A673 (cell line): ENCODE measurements at regions not wholly inside any gene's neighbourhood (a gene's known extent, or its start where the extent isn't known, plus 50 kb on each side); places are given as distances from the start of the nearest gene placed in this dataset.

Source experiments
- BruUV-seq: library from RNA; stranded (reverse); fragments of 400-500 nt; replicated peaks from 2 replicates; lab custom pipeline; 2021; lab: Mats Ljungman, UMichigan
- CTCF ChIA-PET: fragments of 300-600 bp; sonication (Branson Sonifier 250); formaldehyde crosslinking; loops from one replicate; lab custom pipeline; 2022; ENCODE audit warnings: antibody characterized with exemption; lab: Charles Lee
- POLR2A ChIA-PET: fragments of 300-600 bp; sonication (Branson Sonifier 250); formaldehyde crosslinking; loops from one replicate; lab custom pipeline; 2022; ENCODE audit warnings: antibody characterized with exemption; ENCODE audit not compliant: low non-redundant PET; lab: Charles Lee
- DNase-seq: peaks from one replicate; pipeline ENCODE4 v3.0.0-alpha.2; 2015; ENCODE audit warnings: low spot score
- H3K27ac ChIP-seq: fragments of 200-600 bp; sonication (generic); 2 replicates; pipeline ENCODE4 v1.5.1; 2016; ENCODE audit warnings: mixed run types, low read depth, mild to moderate bottlenecking, mixed read lengths, antibody characterized with exemption, low read length; ENCODE audit not compliant: poor library complexity, severe bottlenecking
- H3K27me3 ChIP-seq: fragments of 200-600 bp; sonication (generic); replicated peaks from 2 replicates; pipeline ENCODE4 v1.6.1; 2017; ENCODE audit warnings: mixed run types, low read depth, mild to moderate bottlenecking, mixed read lengths, antibody characterized with exemption, low read length; ENCODE audit not compliant: insufficient read depth, poor library complexity
- H3K36me3 ChIP-seq: fragments of 200-600 bp; sonication (generic); 2 replicates; pipeline ENCODE4 v1.6.1; 2016; ENCODE audit warnings: mixed run types, mild to moderate bottlenecking, mixed read lengths, antibody characterized with exemption, low read length; ENCODE audit not compliant: insufficient read depth, poor library complexity, severe bottlenecking
- H3K4me1 ChIP-seq: fragments of 200-600 bp; sonication (generic); 2 replicates; pipeline ENCODE4 v1.6.1; 2017; ENCODE audit warnings: mixed run types, mild to moderate bottlenecking, mixed read lengths, antibody characterized with exemption, low read length; ENCODE audit not compliant: insufficient read depth, poor library complexity, severe bottlenecking
- H3K4me3 ChIP-seq: fragments of 200-600 bp; sonication (generic); 2 replicates; pipeline ENCODE4 v1.5.1; 2016; ENCODE audit warnings: low read depth, mixed run types, mild to moderate bottlenecking, mixed read lengths, low read length; ENCODE audit not compliant: poor library complexity, severe bottlenecking
- H3K9me3 ChIP-seq: fragments of 200-600 bp; sonication (generic); 2 replicates; pipeline ENCODE4 v1.6.1; 2016; ENCODE audit warnings: mixed run types, low read depth, mild to moderate bottlenecking, mixed read lengths, antibody characterized with exemption, low read length; ENCODE audit not compliant: poor library complexity, severe bottlenecking
- CTCF ChIP-seq: fragments of 300-800, 200-600 bp; sonication (generic); conservative IDR thresholded peaks from 2 replicates; pipeline ENCODE4 v1.5.1; 2017; ENCODE audit warnings: low read depth, mild to moderate bottlenecking, antibody characterized with exemption, low read length, moderate library complexity, mixed read lengths
- EZH2 ChIP-seq: fragments of 200-600 bp; sonication (generic); IDR thresholded peaks from 2 replicates; pipeline ENCODE4 v1.6.1; 2017; ENCODE audit warnings: borderline replicate concordance, low read depth, mild to moderate bottlenecking, mixed read lengths, antibody characterized with exemption, low read length; ENCODE audit not compliant: poor library complexity, severe bottlenecking
- intact Hi-C: fragments of 100-400 bp; cut with micrococcal nuclease; formaldehyde crosslinking; loops from one replicate; pipeline ENCODE4 v1.10.0; 2022; ENCODE audit not compliant: unreplicated experiment

- no TSS peak for BruUV-seq
- CTCF ChIA-PET: no interaction called here
- no peak overlapping the region for H3K27ac ChIP-seq
- H3K27me3 ChIP-seq: no peaks in the 10 kb centered on the region
- no peaks in the 10 kb centered on the region for H3K4me1 ChIP-seq
- POLR2A ChIA-PET: no interaction called here
- no peaks in the 10 kb centered on the region for H3K9me3 ChIP-seq
- no peak overlapping the region for H3K4me3 ChIP-seq
- intact Hi-C loops: no loop called here
- TF ChIP-seq CTCF: no peak
- TF ChIP-seq EZH2: no peak
- no peaks in the 10 kb centered on the region for H3K36me3 ChIP-seq
- DNase-seq: no peak
These were observed 117.0 kb upstream of the OGFRL1 start for GRCh38 chr6:71171497-71172070.

- H3K27ac ChIP-seq: no peak overlapping the region
- no peaks in the 10 kb centered on the region for H3K9me3 ChIP-seq
- POLR2A ChIA-PET: no interaction called here
- no peak overlapping the region for H3K4me3 ChIP-seq
- CTCF ChIA-PET: interaction anchor here (0.7 kb wide), 1 partner anchor 136 kb away, joined by 3 read pairs; no protein-coding TSS in a partner anchor
- no peaks in the 10 kb centered on the region for H3K4me1 ChIP-seq
- no TSS peak for BruUV-seq
- no peak for DNase-seq
- no peak for TF ChIP-seq CTCF
- TF ChIP-seq EZH2: no peak
- H3K36me3 ChIP-seq: no peaks in the 10 kb centered on the region
- no peaks in the 10 kb centered on the region for H3K27me3 ChIP-seq
- intact Hi-C loops: no loop called here
These were observed 109.2 kb upstream of the OGFRL1 start for GRCh38 chr6:71179249-71179885.

- H3K4me3 ChIP-seq: no peak overlapping the region
- intact Hi-C loops: no loop called here
- no TSS peak for BruUV-seq
- H3K27me3 ChIP-seq: no peaks in the 10 kb centered on the region
- H3K36me3 ChIP-seq: no peaks in the 10 kb centered on the region
- H3K27ac ChIP-seq: no peak overlapping the region
- TF ChIP-seq CTCF (no peak), EZH2 (no peak)
- CTCF ChIA-PET: no interaction called here
- H3K9me3 ChIP-seq: no peaks in the 10 kb centered on the region
- peak; percentile 15 for DNase-seq
- POLR2A ChIA-PET: no interaction called here
- no peaks in the 10 kb centered on the region for H3K4me1 ChIP-seq
These were observed 107.0 kb upstream of the OGFRL1 start for GRCh38 chr6:71181565-71181964.
